D721Med (cell line): ENCODE measurements at regions not wholly inside any gene's neighbourhood (a gene's known extent, or its start where the extent isn't known, plus 50 kb on each side); places are given as distances from the start of the nearest gene placed in this dataset.

ENCODE experiments used
- DNase-seq: peaks from one replicate; pipeline ENCODE4 v3.0.0; 2011; ENCODE audit warnings: low spot score; ENCODE audit not compliant: insufficient read length
- FAIRE-seq: peaks from 2 replicates; lab custom pipeline; 2011; peaks lifted over from hg19 to GRCh38; lab: Jason Lieb, UNC
- TF ChIP-seq, protein P1 (sequence below): IDR thresholded peaks from 2 replicates; pipeline ENCODE4 v1.5.1; 2012; ENCODE audit warnings: mild to moderate bottlenecking, control low read depth; ENCODE audit not compliant: insufficient read depth; ENCODE audit errors: missing control alignments

- DNase-seq (no peak), FAIRE-seq (peak; percentile 71)
- TF ChIP-seq, protein P1, sequence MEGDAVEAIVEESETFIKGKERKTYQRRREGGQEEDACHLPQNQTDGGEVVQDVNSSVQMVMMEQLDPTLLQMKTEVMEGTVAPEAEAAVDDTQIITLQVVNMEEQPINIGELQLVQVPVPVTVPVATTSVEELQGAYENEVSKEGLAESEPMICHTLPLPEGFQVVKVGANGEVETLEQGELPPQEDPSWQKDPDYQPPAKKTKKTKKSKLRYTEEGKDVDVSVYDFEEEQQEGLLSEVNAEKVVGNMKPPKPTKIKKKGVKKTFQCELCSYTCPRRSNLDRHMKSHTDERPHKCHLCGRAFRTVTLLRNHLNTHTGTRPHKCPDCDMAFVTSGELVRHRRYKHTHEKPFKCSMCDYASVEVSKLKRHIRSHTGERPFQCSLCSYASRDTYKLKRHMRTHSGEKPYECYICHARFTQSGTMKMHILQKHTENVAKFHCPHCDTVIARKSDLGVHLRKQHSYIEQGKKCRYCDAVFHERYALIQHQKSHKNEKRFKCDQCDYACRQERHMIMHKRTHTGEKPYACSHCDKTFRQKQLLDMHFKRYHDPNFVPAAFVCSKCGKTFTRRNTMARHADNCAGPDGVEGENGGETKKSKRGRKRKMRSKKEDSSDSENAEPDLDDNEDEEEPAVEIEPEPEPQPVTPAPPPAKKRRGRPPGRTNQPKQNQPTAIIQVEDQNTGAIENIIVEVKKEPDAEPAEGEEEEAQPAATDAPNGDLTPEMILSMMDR: no peak
Measured at GRCh38 chr1:198462365-198463019, 78.0 kb downstream of the ATP6V1G3 start.

GRCh38 chr1:198455966-198456365, 84.5 kb downstream of the ATP6V1G3 start:
- peak; percentile 72 for FAIRE-seq
- TF ChIP-seq, protein P1: no peak
- no peak for DNase-seq

GRCh38 chr1:198449727-198450433, 90.6 kb downstream of the ATP6V1G3 start:
- TF ChIP-seq, protein P1: no peak
- DNase-seq (no peak), FAIRE-seq (no peak)

DNA sequence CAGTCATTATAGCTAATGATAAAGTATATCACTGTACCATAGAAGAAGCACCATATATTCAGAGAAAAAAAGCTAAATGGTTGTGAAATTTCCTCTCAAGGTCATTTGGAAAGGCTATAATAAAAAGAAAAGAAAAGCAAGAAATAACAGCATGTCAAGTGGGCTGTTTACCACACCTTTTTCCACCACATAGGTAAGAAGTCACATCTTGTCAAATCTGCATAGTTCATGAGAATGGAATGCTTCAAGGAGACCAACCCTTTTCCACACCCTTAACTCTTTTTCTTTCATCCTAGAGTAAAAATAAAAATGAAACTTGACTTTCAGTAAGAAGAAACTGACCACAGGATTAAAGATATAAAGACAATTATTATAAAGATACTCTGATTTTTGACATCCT, 91.2 kb downstream of the ATP6V1G3 start:
- peak; percentile 25 for FAIRE-seq
- TF ChIP-seq, protein P1: no peak
- no peak for DNase-seq

GRCh38 chr1:198447468-198447867, 93.0 kb downstream of the ATP6V1G3 start:
- FAIRE-seq (no peak), DNase-seq (no peak)
- TF ChIP-seq, protein P1: no peak

- DNase-seq: no peak
- no peak for FAIRE-seq
- TF ChIP-seq, protein P1: no peak
Measured at GRCh38 chr1:198445872-198446271, 94.6 kb downstream of the ATP6V1G3 start.

- peak; percentile 92 for FAIRE-seq
- TF ChIP-seq, protein P1: no peak
- no peak for DNase-seq
Measured at GRCh38 chr1:198444792-198445191, 95.7 kb downstream of the ATP6V1G3 start.
